ENCODE measurements at regions not wholly inside any gene's neighbourhood (a gene's known extent, or its start where the extent isn't known, plus 50 kb on each side); places are given as distances from the start of the nearest gene placed in this dataset.

DNA sequence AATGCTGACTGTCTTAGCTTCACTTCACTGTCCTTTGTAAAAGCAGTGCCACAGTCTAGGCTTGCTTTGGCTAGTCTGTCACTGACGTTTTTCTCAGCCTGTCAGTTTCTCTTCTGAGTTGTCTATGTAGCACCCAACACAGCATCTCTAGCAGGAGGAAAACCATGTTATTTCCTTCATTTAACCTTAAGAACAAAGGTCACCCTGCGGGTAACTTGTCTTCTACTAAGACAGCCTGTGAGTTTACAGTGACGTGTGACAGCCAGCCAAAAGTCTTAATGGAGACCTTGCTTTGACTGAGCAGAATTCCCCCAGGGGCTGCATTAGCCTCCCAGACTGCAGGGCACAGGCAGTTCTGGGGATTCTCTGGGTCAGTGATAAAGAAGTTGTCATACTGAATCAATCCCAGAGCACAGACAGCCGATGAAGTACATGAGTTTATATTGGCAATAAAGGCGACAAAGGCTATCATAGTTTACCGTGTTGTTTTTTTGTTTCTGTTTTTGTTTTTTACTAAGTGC is 296.0 kb upstream of the KIAA1217 start:
- TF ChIP-seq ARNT (IDR thresholded peaks at IDR 0.05): no peak
- no peak for TF ChIP-seq SP1 (IDR thresholded peaks at IDR 0.05)
- no peak for TF ChIP-seq FOXM1 (IDR thresholded peaks at IDR 0.05; ENCODE audit: borderline replicate concordance)

All from HEK293T (cell line).